HL-60 (cell line): ENCODE measurements at regions not wholly inside any gene's neighbourhood (a gene's known extent, or its start where the extent isn't known, plus 50 kb on each side); places are given as distances from the start of the nearest gene placed in this dataset.

Experiments used
- DNase-seq, 2 experiments: peaks; one replicate each; pipeline ENCODE4 v3.0.0-alpha.2; 2010 to 2020; ENCODE audit warnings: low read depth in 1 of 2, low spot score in 1 of 2
- H3K27ac ChIP-seq: fragments of 250-450 bp; sonication (Bioruptor Pico); replicated peaks from 2 replicates; pipeline ENCODE4 v1.5.1; 2020; ENCODE audit warnings: mild to moderate bottlenecking, moderate library complexity
- H3K27me3 ChIP-seq: fragments of 250-450 bp; sonication (Bioruptor Pico); 2 replicates; pipeline ENCODE4 v1.5.1; 2021; ENCODE audit warnings: mild to moderate bottlenecking, moderate library complexity; ENCODE audit not compliant: insufficient read depth, poor library complexity, severe bottlenecking
- H3K4me3 ChIP-seq: replicated peaks from 2 replicates; pipeline ENCODE4 v1.5.1; 2011; ENCODE audit warnings: mild to moderate bottlenecking, control low read depth, low read length; ENCODE audit not compliant: insufficient read depth
- GABPA ChIP-seq: IDR thresholded peaks from 2 replicates; pipeline ENCODE4 v1.6.1; 2012; ENCODE audit warnings: low read depth
- POLR2AphosphoS5 ChIP-seq: IDR thresholded peaks from 2 replicates; pipeline ENCODE4 v1.6.1; 2012; ENCODE audit warnings: low read depth
- SPI1 ChIP-seq: IDR thresholded peaks from 2 replicates; pipeline ENCODE4 v1.6.1; 2012; ENCODE audit warnings: low read depth, mild to moderate bottlenecking, borderline replicate concordance
- TF ChIP-seq, protein P1 (sequence below): IDR thresholded peaks from one replicate; pipeline ENCODE4 v1.5.1; 2011; ENCODE audit warnings: low read length, control low read depth, inconsistent platforms; ENCODE audit not compliant: insufficient read depth
- TF ChIP-seq, protein P2 (sequence below): IDR thresholded peaks from 2 replicates; pipeline ENCODE4 v1.6.1; 2012; ENCODE audit warnings: low read depth; ENCODE audit not compliant: insufficient replicate concordance

DNA sequence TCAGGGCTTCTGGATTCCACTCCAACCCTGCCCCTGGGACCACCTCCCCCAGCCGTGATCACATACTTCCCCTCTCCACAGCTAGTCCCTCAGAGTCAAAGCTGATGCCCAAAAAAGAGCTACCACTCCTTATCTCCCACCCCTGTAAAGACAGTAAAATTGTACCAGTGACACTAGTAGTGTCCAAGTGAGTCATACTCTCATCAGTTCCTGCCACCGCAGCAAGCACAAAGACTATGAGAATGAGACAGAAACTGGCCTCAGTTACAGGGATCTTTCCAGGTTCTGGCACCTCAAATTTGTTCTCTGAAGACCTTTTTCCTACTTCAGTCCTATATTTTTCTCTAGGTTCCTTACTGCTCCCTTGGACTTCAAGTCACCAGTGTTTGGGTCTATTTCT, 144.2 kb downstream of the SPRY2 start:
- no peak for DNase-seq
- Histone ChIP-seq H3K27me3 (no peaks in the 10 kb centered on the region), H3K4me3 (no peak overlapping the region), H3K27ac (no peak overlapping the region)
- TF ChIP-seq POLR2AphosphoS5, result no peak
- TF ChIP-seq, protein P1, sequence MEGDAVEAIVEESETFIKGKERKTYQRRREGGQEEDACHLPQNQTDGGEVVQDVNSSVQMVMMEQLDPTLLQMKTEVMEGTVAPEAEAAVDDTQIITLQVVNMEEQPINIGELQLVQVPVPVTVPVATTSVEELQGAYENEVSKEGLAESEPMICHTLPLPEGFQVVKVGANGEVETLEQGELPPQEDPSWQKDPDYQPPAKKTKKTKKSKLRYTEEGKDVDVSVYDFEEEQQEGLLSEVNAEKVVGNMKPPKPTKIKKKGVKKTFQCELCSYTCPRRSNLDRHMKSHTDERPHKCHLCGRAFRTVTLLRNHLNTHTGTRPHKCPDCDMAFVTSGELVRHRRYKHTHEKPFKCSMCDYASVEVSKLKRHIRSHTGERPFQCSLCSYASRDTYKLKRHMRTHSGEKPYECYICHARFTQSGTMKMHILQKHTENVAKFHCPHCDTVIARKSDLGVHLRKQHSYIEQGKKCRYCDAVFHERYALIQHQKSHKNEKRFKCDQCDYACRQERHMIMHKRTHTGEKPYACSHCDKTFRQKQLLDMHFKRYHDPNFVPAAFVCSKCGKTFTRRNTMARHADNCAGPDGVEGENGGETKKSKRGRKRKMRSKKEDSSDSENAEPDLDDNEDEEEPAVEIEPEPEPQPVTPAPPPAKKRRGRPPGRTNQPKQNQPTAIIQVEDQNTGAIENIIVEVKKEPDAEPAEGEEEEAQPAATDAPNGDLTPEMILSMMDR, result no peak
- no peak for TF ChIP-seq SPI1
- TF ChIP-seq, protein P2, sequence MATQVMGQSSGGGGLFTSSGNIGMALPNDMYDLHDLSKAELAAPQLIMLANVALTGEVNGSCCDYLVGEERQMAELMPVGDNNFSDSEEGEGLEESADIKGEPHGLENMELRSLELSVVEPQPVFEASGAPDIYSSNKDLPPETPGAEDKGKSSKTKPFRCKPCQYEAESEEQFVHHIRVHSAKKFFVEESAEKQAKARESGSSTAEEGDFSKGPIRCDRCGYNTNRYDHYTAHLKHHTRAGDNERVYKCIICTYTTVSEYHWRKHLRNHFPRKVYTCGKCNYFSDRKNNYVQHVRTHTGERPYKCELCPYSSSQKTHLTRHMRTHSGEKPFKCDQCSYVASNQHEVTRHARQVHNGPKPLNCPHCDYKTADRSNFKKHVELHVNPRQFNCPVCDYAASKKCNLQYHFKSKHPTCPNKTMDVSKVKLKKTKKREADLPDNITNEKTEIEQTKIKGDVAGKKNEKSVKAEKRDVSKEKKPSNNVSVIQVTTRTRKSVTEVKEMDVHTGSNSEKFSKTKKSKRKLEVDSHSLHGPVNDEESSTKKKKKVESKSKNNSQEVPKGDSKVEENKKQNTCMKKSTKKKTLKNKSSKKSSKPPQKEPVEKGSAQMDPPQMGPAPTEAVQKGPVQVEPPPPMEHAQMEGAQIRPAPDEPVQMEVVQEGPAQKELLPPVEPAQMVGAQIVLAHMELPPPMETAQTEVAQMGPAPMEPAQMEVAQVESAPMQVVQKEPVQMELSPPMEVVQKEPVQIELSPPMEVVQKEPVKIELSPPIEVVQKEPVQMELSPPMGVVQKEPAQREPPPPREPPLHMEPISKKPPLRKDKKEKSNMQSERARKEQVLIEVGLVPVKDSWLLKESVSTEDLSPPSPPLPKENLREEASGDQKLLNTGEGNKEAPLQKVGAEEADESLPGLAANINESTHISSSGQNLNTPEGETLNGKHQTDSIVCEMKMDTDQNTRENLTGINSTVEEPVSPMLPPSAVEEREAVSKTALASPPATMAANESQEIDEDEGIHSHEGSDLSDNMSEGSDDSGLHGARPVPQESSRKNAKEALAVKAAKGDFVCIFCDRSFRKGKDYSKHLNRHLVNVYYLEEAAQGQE, result no peak
- TF ChIP-seq GABPA, result no peak

- Histone ChIP-seq H3K27me3 (no peaks in the 10 kb centered on the region), H3K27ac (no peak overlapping the region), H3K4me3 (no peak overlapping the region)
- TF ChIP-seq POLR2AphosphoS5 (no peak), SPI1 (no peak), GABPA (no peak)
- TF ChIP-seq, protein P1, result no peak
- TF ChIP-seq, protein P2, result no peak
- no peak for DNase-seq
Observed at GRCh38 chr13:80195649-80196048, 145.3 kb downstream of the SPRY2 start.

- TF ChIP-seq, protein P2, result no peak
- TF ChIP-seq POLR2AphosphoS5 (no peak), GABPA (no peak), SPI1 (no peak)
- TF ChIP-seq, protein P1, result no peak
- Histone ChIP-seq H3K27ac (no peak overlapping the region), H3K27me3 (no peaks in the 10 kb centered on the region), H3K4me3 (no peak overlapping the region)
- no peak for DNase-seq
Observed at GRCh38 chr13:80189889-80190597, 150.9 kb downstream of the SPRY2 start.
